GM18861 (cell line): ENCODE measurements at regions not wholly inside any gene's neighbourhood (a gene's known extent, or its start where the extent isn't known, plus 50 kb on each side); places are given as distances from the start of the nearest gene placed in this dataset.
A peak's percentile ranks its signal among the peaks of the same experiment; 100 is the strongest.
"Not testable (repeated sequence)": the region's sequence is repeated elsewhere in the genome, so short reads cannot be mapped to it uniquely, and the experiment has no call there.

Source experiments
- ATAC-seq: cut with Tn5 transposase; IDR thresholded peaks from one replicate; pipeline ENCODE4 v1.9.1; 2021; ENCODE audit not compliant: unreplicated experiment

DNA sequence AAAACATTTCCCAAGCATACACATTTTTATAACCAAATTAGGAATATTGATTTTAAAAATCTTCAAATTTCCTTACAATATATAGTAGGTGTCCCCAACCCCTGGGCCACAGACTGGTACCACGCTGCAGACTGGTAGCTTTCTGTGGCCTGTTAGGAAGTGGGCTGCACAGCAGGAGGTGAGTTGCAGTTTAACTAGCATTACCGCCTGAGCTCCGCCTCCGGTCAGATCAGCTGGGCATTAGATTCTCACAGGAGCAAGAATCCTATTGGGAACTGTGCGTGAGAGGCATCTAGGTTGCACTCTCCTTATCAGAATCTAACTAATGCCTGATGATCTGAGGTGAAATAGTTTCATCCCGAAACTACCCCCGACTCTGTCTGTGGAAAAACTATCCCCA lies 62.1 kb downstream of the ZWINT start:
- no peak for ATAC-seq

DNA sequence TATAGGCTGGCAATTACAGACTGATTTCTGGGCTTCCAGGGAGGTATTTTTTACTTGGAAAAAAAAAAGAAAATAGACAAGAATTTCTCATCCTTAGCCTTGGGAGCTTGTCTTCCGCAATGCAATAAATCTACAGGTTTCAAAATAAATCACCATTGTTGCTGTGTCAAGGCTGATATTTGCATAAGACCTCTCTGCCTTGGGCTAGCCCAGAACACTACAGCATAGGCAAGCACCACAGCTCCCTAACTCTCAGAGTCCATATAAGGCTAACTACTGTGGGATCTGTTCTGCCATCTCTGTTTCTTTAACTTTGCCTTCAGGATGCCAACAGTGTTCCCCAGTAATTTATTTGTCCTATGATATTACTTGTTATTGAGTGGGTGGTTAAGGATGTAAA lies 64.4 kb downstream of the ZWINT start:
- ATAC-seq = no peak

DNA sequence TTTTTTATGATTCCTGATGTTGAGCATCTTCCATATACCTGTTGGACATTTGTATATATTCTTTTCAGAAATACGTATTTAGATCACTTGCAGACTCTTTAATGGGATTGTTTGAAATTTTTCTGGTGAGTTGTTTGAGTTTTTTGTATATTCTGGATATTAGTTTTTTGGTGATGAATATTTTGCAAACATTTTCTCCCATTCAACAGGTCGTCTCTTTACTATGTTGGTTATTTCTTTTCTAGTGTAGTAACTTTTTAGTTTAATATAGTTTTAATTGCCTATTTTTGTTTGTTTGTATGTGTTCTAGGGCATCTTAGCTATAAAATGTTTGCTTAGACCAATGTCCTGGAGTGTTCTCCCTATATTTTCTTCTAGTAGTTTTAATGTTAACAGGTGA lies 72.7 kb downstream of the ZWINT start:
- ATAC-seq = no peak

DNA sequence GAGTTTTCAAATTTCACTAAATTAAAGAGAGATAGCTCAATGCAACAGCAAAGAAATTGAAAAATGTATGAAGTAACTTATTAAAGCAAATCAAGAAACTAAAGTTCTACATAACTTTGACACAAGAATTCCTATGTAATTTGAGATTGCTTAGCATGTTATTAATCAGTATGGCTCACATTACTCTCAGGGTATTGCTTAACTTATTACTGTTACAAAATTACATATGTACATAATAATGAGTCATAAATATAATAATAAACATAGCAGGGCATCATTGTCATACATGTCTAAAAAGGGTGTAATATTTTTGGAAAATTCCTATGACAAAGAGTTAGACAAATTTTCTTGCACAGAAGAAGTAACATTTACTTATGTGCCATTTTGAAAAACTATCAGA lies 75.0 kb downstream of the ZWINT start:
- no peak for ATAC-seq

DNA sequence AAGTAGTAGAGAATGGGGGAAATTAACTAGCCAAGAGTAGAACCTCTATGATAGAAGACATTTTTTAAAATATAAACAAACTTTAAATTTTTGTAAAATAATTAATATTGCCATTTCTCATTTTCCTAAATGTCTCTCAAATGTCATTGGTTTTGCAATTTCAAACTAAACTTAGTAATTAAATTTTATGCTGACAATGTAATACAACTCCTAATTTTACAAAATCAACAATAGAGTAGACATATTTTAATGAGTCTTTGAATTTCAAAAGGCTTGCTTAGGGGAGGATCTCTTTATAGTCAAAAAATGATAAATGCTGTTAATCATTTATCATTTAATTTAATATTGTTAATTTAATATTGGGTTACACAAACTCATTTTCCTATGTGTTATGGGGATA lies 81.8 kb downstream of the ZWINT start:
- ATAC-seq = no peak

DNA sequence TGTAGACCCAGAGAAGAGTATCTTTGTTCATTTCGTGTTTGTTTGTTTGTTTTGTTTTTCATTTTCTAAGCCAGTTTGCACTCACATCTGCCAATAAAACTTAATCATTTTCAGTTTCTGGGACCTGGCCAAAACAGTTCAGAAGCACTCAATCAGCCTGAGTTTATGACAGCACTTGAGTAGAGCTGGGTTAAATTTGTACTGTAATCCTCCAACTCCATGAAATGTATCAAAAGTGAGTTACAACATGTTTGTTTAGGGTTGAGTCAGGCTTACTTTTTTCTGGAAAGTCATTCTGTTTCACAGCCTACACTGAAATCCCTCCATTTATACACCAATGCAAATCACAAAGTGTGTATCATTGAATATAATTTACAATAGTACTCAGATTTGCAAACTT lies 91.9 kb downstream of the ZWINT start:
- ATAC-seq = no peak

DNA sequence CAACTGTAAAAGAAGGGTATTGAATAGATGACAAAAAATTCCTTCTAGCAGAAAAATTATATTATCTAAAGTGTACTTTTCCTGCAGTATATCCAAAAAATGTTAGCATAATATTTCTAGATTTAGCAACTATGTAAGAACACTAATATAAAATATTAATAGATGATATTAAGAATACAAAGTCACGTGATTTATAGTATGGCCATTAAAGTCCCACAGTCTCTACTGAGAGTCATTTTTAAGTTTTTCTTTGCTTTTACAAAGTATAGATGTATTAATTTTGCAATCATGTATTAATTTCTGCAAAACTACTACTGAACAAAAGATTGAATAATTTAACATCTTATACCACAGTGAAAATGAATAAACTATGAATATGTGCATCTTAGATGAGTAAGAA lies 94.9 kb downstream of the ZWINT start:
- ATAC-seq = no peak

DNA sequence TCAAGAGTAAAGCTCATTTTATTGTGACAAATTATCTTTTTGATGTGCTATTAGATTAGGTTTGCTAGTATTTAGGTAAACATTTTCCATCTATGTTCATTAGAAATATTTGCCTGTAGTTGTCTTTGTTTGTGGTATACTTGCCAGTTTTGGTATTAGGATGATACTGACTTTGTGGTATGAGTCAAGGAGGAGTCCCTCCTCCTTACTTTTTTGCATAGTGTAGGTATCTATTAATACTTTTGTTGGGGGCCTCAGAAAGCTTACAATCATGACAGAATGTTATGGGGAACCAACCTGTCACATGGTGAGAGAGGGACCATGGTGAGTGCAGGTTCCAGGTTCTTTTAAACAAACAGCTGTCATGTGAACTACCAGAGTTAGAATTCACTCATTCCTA lies 102.1 kb downstream of the ZWINT start:
- no peak for ATAC-seq

DNA sequence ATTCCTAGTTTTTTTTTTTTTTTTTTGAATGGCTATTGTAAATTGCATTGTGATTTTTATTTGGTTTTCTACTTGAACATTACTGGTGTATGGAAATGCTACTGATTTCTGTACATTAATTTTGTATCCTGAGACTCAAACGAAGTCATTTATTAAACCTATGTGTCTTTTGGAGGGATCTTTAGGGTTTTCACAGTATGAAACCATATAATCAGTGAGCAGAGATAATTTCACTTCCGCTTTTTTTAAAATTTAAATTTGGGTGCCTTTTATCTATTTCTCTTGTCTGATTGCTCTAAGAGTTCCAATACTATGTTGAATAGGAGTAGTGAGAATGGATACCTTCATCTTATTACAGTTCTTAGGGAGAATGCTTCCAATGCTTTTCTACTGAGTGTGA lies 102.7 kb downstream of the ZWINT start:
- peak; percentile 56 for ATAC-seq

DNA sequence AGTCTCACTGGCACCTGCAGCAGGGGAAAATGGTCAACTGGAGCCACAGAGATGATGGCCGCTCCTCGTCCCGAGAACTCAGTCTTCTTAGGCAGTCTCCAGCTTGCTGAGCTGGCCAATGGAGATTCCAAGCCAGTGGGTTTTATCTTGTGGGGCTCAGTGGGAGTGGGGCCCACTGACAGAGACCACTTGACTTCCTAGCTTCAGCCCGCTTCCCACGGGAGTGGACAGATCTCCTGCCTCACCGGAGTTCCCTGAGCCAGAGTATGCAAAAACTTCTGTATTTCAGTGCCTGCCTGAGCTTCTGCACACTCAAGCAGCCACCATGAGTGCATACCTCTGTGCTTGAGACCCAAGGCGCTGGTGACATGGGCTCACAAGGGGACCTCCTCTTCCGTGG lies 105.8 kb downstream of the ZWINT start:
- no peak for ATAC-seq

DNA sequence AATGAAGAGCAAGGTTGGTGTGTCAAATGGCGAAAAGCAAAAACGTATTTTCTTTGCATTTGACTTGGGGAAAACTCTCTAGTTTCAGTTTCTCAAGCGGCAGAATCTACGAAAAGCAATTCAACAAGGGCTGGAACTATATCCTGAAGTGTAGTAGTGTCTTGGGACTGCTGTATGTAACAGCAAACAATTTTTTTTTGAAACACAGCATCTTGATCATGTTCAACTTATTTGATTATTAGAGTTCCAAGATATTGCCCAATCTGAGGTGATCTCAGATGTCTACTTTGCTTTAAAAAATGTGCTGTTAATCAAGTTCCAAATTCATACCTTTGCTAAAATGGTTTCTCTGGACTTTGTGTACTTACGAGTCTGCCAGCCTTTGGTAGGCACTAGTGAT lies 120.6 kb downstream of the ZWINT start:
- ATAC-seq = no peak

DNA sequence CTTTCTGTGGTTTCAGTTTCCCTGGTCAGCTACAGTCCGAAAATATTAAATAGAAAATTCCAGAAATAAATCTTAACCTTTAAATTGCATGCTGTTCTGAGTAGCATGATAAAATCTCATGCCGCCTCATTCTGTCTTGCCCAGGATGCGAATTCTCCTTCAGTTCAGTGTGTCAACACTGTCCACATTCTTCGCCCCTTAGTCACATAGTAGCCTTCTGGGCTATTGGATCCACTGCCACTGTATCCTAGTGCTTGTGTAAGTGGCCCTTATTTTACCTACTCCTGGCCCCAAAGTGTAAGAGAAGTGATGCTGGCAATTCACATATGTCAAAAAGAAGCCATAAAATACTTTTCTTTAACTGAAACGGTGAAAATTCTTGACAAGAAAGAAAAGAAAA lies 129.6 kb downstream of the ZWINT start:
- no peak for ATAC-seq

DNA sequence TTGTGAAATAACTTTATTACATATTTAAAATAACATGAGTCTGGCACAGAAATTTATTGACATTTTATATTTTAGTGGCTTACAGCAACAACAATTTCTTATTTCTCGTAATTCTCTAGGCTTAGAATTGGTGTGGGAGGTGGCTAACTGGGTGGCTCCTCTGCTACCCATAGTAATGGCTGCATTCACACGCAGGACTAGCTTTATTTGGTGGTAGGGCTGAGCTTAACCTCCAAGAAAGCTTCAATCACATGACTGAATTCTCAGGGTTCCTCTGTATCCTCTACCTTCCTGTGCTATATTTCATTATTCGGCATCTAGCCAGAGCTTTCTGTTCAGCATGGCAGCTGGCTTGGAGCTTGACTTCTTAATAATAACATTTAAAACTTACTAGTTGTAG lies 138.8 kb downstream of the ZWINT start:
- ATAC-seq = no peak

DNA sequence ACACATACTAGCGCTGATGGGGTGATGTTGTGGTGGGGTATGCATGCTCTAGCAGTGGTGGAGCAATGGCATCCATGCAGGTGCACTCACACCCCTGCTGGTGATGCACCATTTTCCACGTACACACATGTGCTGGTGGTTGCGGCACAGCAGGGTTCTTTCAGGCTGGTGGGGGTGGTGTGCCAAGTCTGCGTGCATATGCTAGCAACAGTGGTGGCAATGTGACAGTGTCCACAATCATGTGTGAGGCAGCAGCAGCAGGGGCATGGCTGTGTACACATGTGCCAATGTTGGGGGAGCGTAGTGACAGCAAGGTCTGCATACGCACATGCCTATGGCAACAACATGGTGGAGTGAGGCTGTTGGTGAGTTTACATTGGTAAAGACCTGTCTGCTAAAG lies 148.1 kb downstream of the ZWINT start:
- ATAC-seq = no peak

DNA sequence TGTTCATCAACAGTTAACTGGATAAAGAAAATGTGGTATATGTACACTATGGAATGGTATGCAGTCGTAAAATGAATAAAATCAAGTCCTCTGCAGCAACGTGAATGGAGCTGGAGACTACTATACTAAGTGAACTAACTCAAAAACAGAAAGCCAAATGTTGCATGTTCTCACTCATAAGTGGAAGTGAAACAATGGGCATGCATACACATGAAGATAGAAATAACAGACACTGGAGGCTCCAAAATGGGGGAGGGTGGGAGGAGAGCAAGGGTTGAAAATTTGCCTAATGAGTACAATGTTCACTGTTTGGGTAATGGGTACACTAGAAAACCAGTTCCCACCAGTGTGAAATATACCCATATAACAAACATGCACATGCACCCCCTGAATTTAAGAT lies 179.5 kb downstream of the ZWINT start:
- ATAC-seq = peak; percentile 58

DNA sequence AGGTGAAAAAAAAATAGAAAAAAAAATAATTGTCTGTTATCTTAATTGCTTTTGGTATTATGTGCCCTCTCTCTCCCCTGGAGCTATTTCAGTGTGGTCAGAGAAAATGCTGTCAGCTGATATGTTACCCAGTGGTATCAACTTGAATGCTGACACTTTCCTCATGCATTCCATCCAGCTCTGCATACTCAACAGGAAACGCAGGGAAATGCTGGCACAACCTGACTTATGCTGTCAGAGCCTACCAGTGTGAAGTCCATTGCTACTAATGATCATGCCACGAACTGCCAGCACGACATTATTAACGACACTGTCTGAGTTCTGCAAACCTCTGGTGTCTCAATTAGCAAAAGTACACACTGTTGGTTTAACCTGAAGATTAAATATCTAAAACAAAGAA lies 182.8 kb downstream of the ZWINT start:
- ATAC-seq = no peak

DNA sequence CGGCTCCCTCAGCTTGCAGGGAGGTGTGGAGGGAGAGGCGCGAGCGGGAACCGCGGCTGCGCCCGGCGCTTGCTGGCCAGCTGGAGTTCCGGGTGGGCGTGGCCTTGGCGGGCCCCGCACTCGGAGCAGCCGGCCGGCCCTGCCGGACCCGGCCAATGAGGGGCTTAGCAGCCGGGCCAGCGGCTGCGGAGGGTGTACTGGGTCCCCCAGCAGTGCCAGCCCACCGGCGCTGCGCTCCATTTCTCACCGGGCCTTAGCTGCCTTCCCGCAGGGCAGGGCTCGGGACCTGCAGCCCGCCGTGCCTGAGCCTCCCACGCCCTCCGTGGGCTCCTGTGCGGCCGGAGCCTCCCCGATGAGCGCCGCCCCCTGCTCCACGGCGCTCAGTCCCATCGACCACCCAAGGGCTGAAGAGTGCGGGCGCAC lies 206.0 kb downstream of the ZWINT start:
- not testable (repeated sequence) for ATAC-seq

DNA sequence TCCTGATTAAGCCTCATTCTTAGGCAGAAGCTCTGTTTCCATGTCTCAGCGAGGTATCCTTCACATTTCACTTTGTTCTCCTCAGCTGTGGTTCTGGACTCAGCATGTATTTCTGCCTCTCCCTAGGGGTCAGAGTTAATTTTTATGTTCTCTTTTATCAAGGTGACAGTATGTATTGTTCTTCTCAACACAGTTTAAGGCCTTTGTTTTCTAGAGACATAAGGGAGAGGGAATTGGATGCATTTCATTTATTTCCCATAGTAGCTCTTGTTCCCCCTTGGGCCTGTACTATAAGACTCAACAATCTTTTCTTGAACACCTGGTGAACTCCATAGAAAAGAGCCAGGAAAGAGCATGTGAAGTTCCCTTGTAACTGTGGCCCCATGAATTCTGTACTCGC lies 214.3 kb downstream of the ZWINT start:
- no peak for ATAC-seq

DNA sequence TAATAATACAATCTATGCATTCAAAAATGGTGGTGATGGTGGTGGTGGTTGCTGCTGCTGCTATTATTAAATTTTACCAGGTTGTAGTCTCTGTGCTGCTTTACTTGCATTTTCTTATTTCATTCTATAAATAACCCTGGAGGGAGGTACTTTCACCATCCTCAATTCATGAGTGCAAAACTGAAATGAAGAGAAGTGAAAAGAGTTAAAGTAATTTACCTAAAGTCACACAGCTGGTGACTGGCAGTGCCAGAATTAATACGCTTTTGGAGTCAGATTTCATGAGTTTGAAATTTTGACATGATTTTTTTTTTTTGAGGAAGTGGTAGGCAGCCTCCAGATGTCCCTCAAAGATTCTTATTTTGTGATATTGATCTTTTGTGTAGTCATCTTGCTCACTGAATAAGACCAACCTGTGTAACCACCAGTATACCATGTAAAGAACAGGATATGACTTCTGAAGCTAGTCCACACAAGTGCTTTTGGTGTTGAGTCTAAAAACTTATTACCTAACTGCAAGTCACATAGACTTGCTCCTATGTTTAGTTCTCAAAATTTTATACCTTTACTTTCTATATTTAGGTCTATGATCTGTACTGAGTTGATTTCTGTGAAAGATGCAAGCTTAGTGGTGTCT lies 218.8 kb downstream of the ZWINT start:
- ATAC-seq = peak; percentile 53

DNA sequence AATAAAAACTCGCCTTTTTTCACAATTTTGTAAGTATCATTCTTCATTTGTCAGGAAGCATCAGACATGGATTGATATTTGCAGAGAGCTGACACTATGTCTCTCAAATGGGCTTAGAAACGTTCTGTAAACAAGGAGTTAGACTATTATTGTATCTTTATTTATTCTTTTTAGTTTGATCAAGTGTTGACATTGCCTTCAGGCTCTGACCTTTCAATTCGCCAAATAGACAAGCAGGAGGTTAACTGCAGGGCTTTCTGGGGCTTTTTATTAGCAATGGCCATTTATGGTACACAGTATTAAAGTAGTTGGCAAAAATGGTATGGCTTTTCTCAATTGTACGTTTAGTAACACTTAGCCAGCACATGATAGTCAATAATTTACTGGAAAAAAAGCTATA lies 221.7 kb downstream of the ZWINT start:
- ATAC-seq = no peak

DNA sequence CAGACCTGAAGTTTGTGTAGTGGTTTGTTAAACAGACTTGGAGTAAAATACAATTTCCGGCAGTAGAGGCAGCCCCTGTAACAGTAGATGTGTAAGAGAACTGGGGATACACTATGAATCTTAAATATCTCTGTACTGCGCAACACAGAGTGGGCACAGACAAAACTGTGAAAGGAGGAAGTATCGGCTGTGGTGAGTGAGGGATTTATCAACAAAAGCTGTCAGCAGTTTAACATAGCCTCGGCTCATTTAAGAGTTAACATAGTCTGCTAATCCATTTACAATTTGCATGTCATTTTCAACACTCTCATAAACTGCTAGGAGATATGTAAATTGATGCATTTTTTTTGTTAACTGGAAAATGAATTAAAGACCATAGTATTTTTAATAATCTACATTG lies 225.2 kb downstream of the ZWINT start:
- ATAC-seq = no peak

DNA sequence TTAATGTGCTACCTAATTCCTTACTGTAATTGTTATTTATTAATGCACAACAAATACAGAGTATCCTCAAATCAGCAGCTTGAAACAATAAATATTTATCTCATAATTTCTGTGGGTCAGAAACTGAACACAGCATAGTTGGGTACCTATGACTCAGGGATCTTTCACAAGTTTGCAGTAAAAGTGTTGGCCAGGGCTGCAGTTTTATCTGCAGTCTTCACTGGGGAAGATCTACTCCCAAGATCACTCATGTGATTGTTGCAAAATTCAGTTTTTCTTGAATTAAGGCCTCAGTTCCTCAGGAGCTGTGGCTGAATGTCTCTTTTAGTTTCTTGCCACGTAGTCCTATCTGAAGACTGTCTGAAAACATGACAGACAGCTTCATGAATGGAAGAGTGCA lies 237.8 kb downstream of the ZWINT start:
- ATAC-seq = no peak

DNA sequence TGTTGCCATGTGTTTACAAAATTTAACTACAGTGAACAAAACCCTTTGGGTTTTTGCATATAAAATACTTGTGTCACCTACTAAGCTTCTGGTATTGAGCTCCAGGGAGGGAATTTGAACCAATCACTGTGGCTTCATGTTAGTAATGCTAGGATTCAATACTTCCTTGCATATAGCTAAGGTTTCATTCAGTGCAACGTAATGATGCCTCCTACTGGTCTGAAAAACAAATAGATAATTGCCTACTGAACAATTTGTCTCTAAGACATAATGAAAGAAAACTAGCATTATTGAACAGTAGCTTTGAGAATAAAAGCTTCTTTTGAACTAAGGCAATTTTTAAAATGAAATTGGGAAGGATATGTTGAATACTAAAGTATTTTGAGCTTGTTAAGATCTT lies 244.4 kb downstream of the ZWINT start:
- no peak for ATAC-seq

DNA sequence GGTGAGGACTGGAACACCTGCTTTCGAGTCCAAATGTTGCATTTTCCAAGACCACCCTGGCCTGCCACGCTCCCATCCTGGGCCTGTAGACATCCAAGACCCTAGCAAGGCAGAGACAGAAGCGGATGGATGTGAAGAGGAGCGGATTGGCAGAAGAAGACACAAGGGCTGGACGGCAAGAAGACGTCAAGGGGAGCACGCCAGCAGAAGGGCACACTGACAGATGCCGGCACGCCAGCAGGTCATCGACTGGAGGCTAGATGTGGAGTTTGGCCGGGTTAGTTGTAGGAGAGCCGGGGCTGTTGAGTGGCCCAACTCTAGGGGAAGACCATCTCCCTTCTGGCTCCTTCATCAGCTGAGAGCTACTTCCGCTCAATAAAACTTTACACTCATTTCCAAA lies 251.6 kb downstream of the ZWINT start:
- no peak for ATAC-seq
